Activated T-cell treated with anti-CD3 and anti-CD28 coated beads, Interleukin-2, amount 50 U/mL, for 72 hours (primary cell): ENCODE measurements at regions not wholly inside any gene's neighbourhood (a gene's known extent, or its start where the extent isn't known, plus 50 kb on each side); places are given as distances from the start of the nearest gene placed in this dataset.

ENCODE experiments used
- ATAC-seq, 2 donors: fragments of 150-1000 bp; cut with Tn5 transposase; replicated peaks in 1 of 2; 2 replicates each; pipeline ENCODE4 v1.10.0; 2021; ENCODE audit warnings: moderate library complexity in 2 of 2, mild to moderate bottlenecking in 1 of 2
- DNase-seq, 2 donors: peaks; one replicate each; pipeline ENCODE4 v3.0.0; 2021 to 2022; ENCODE audit warnings: mixed read lengths in 1 of 2
- H3K27ac Mint-ChIP-seq: one replicate; pipeline ENCODE4 v1.8.0; 2022; ENCODE audit warnings: mild to moderate bottlenecking, moderate library complexity, mixed read lengths
- H3K27me3 Mint-ChIP-seq: one replicate; pipeline ENCODE4 v1.8.0; 2022; ENCODE audit warnings: low read depth, mixed read lengths
- H3K36me3 Mint-ChIP-seq, 2 donors: one replicate each; pipeline ENCODE4 v1.8.0; 2022; ENCODE audit warnings: mixed read lengths in 2 of 2, mild to moderate bottlenecking in 1 of 2; ENCODE audit not compliant: insufficient read depth in 2 of 2
- H3K4me1 Mint-ChIP-seq: one replicate; pipeline ENCODE4 v1.8.0; 2022; ENCODE audit warnings: low read depth, mixed read lengths
- H3K4me3 Mint-ChIP-seq, 2 donors: one replicate each; pipeline ENCODE4 v1.8.0; 2022; ENCODE audit warnings: mild to moderate bottlenecking in 2 of 2, mixed read lengths in 2 of 2, moderate library complexity in 2 of 2
- H3K9me3 Mint-ChIP-seq, 2 donors: one replicate each; pipeline ENCODE4 v1.8.0; 2022; ENCODE audit warnings: mixed read lengths in 2 of 2

DNA sequence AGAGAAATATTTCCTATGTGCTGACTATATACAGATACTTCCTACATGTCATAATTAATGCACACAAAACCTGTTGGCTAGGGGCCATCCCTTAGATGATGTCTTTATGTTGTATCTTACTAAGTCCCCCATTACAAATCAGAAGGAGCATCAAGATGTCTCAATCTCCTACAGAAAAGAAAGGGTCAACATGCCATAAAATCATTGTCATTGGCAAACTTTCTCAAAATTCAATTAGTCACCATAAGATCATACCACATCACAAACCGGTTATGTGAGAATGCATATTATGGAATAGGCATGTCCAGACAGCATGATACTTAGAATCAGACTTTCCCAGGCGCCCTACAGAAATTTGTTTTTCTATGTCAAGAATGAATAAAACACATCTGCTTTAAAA is 175.2 kb upstream of the TET2 start:
- Mint-ChIP-seq H3K4me1 (peaks cover 20% of the 10 kb centered on the region), H3K27me3 (no peaks in the 10 kb centered on the region), H3K9me3 (peaks cover 0 to 6% of the 10 kb centered on the region in 2 donors), H3K27ac (no peak overlapping the region), H3K4me3 (no peak overlapping the region), H3K36me3 (no peaks in the 10 kb centered on the region)
- ATAC-seq (no peak), DNase-seq (no peak)

DNA sequence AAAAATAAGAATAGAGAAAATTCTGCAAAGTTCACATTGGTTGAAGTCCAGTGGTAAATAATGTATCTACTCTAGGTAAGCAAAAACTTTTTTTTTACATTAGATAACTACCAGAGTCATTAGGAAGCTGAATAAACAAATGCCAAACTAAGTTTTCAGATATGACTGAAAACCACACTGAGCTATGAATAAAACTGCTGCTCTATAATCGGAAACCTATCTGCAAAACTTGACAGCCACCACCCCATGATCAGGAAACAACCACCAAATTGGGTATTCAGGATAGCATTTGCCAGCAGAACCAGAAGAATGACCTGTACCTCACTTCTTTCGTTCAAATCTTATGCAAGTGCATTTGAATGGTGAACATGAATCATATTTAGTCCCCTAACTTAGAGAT is 173.0 kb upstream of the TET2 start:
- Mint-ChIP-seq H3K4me1 (peaks cover 11% of the 10 kb centered on the region), H3K27me3 (no peaks in the 10 kb centered on the region), H3K4me3 (no peak overlapping the region), H3K36me3 (no peaks in the 10 kb centered on the region), H3K27ac (no peak overlapping the region), H3K9me3 (peaks cover 0 to 3% of the 10 kb centered on the region in 2 donors)
- no peak for ATAC-seq
- DNase-seq = no peak

DNA sequence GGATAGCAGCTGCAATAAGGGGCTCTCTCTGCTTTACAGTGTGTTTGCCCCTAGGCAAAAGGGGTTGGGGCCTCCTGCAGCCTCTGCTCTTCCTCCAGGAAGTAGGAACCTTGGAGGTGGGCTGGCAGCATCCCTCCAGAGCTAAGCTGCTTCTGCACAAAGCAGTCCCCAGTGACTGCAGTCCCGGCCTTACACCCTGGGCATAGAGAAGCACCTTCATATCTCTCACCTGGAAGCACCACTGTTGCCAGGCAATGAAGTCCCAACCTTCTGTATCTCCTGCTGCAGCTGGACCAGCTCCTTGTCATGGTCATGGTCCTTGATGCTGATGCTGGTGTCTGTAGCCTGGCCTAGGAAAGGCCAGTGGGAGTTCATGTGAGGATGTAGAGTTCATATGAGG is 171.1 kb upstream of the TET2 start:
- no peak for ATAC-seq
- DNase-seq = no peak
- Mint-ChIP-seq H3K4me3 (no peak overlapping the region), H3K27ac (no peak overlapping the region), H3K27me3 (no peaks in the 10 kb centered on the region), H3K9me3 (peaks cover 2 to 7% of the 10 kb centered on the region in 2 donors), H3K36me3 (peaks cover 0 to 4% of the 10 kb centered on the region in 2 donors), H3K4me1 (peaks cover 5% of the 10 kb centered on the region)

DNA sequence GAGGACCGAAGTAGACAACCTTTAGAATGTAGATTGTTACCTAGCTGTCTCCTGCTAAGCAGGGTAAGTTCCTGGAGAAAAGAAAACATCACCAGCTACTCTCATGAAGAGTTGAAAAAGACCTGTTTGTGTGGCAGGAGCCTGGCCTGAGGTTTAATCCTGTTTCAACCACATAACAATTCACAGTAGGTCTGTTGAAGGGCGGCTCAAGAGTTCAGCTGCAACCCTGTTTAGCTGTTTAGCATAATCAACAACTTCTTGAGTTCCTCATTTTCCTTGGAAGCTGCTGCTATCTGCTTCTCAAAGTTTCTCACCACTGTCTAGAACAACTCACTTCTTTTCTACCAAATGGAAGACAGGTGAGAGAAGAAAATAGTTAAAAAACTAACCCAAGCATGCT is 170.4 kb upstream of the TET2 start:
- DNase-seq (no peak), ATAC-seq (no peak)
- H3K27me3 Mint-ChIP-seq = no peaks in the 10 kb centered on the region
- H3K9me3 Mint-ChIP-seq = peaks cover 3 to 4% of the 10 kb centered on the region in 2 donors
- H3K36me3 Mint-ChIP-seq = peaks cover 0 to 4% of the 10 kb centered on the region in 2 donors
- no peak overlapping the region for H3K27ac Mint-ChIP-seq
- H3K4me1 Mint-ChIP-seq = peaks cover 5% of the 10 kb centered on the region
- no peak overlapping the region for H3K4me3 Mint-ChIP-seq

DNA sequence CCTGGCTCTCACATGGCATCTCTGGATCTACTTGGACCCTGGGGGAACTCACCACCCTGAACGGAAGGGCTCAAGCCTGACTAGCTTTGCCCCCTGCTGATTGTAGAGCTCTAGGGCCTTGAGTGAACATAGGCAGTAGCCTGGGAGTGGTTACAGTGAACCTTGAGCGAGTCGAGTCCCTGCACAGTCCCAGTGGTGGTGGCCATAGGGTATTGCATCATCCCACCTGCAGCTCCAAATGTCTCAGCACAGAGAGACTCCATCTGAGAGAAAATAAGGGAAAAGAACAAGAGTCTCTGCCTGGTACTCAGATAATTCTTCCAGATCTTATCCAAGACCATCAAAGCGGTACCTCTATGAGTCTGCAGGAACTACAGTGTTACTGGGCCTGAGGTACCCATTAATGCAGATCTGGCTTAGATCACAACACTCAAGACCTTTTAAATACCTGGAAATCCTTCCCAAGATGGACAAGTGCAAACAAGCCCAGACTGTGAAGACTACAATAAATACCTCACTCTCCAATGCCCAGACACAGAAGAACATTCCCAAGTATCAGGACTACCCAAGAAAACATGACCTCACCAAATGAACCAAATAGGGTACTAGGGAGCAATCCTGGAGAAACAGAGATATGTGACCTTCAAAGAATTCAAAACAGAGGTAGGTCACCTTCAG is 167.5 kb upstream of the TET2 start:
- no peak for DNase-seq
- Mint-ChIP-seq H3K4me1 (peaks cover 8% of the 10 kb centered on the region), H3K27ac (no peak overlapping the region), H3K4me3 (no peak overlapping the region), H3K27me3 (no peaks in the 10 kb centered on the region), H3K36me3 (peaks cover 2 to 4% of the 10 kb centered on the region in 2 donors), H3K9me3 (peaks cover 5 to 8% of the 10 kb centered on the region in 2 donors)
- ATAC-seq = no peak

DNA sequence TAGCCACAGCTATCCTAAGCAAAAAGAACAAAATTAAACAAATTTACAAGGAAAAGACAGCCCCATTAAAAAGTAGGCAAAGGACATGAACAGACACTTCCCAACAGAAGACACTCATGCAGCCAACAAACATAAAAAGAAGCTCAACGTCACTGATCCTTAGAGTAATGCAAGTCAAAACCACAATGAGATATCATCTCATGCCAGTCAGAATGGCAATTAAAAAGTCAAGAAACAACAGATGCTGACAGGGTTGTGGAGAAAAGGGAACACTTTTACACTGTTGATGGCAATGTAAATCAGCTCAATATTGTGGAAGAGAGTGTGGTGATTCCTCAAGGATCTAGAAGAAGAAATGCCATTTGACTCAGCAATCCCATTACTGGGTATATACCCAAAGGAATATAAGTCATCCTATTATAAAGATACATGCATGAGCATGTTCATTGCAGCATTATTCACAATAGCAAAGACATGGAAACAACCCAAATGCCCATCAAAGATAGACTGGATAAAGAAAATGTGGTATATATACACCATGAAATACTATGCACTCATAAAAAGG is 163.0 kb upstream of the TET2 start:
- Mint-ChIP-seq H3K36me3 (peaks cover 2 to 4% of the 10 kb centered on the region in 2 donors), H3K9me3 (peaks cover 5 to 10% of the 10 kb centered on the region in 2 donors), H3K27me3 (no peaks in the 10 kb centered on the region), H3K4me3 (no peak overlapping the region), H3K4me1 (peaks cover 8% of the 10 kb centered on the region), H3K27ac (no peak overlapping the region)
- ATAC-seq (peak in 1 of 2 donors; percentile 36), DNase-seq (no peak)

DNA sequence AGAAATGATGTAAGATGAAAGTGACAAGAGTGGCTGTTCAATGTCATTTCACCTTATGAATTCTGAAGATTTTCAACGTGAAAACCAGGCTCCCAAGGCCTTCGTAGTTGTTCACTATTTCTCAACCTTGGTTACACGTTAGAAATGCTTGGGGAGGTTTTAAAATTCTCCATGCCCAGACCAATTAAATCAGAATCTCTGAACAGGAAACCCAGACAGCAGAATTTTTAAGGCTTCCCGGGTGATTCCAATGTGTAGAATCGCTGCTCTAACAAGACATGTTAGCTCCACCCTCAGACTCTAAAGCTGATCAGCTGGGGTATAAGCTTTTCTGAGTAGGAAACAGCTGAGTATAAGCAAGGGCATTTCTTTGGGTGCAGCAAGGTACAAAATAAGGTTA is 160.4 kb upstream of the TET2 start:
- peaks cover 0 to 2% of the 10 kb centered on the region in 2 donors for H3K36me3 Mint-ChIP-seq
- H3K27ac Mint-ChIP-seq = no peak overlapping the region
- no peaks in the 10 kb centered on the region for H3K27me3 Mint-ChIP-seq
- DNase-seq (no peak), ATAC-seq (no peak)
- no peak overlapping the region for H3K4me3 Mint-ChIP-seq
- H3K9me3 Mint-ChIP-seq = peaks cover 4 to 6% of the 10 kb centered on the region in 2 donors
- H3K4me1 Mint-ChIP-seq = peaks cover 8% of the 10 kb centered on the region

DNA sequence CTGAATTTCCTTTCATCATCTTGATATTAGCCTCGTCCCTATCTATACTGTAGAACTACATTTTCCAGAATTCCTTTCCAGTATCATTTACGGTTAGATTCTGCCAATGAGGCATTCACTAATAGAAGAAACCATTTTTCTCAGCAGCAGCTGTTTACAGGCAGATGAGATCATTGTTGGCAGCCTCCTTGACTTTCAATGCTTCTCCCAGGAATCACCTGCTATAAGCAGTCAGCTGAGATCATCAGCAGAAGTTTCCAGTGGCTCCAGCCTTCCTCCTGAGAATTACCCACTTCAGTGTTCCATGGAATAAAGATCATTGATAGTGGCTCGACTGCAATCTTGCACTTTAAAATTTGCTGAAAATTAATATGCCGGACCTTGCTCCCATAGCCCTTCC is 157.3 kb upstream of the TET2 start:
- ATAC-seq = no peak
- H3K9me3 Mint-ChIP-seq = peaks cover 4 to 5% of the 10 kb centered on the region in 2 donors
- no peaks in the 10 kb centered on the region for H3K36me3 Mint-ChIP-seq
- no peaks in the 10 kb centered on the region for H3K27me3 Mint-ChIP-seq
- no peak for DNase-seq
- no peak overlapping the region for H3K4me3 Mint-ChIP-seq
- H3K27ac Mint-ChIP-seq = no peak overlapping the region
- no peaks in the 10 kb centered on the region for H3K4me1 Mint-ChIP-seq

DNA sequence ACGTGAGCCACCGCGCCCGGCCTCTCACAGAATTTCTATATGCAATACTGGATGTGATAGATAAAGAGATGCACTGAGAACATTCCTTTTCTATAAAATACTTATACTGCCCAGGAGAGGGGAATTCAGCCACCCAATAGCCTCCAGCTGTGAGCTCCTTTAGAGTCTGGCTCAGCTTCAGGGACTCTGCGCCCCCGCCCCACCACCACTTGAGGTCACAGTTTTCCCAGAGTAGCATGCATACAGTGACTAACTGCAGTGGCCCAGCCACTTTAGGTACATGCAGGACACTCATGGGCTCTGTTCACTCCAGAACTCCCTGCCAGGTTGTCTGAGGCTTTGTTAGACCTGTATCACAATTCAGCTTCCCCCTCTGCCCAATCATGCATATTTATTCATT is 144.4 kb upstream of the TET2 start:
- Mint-ChIP-seq H3K27me3 (no peaks in the 10 kb centered on the region), H3K27ac (no peak overlapping the region), H3K4me1 (no peaks in the 10 kb centered on the region), H3K36me3 (no peaks in the 10 kb centered on the region), H3K4me3 (no peak overlapping the region), H3K9me3 (peaks cover 0 to 3% of the 10 kb centered on the region in 2 donors)
- DNase-seq = no peak
- no peak for ATAC-seq

DNA sequence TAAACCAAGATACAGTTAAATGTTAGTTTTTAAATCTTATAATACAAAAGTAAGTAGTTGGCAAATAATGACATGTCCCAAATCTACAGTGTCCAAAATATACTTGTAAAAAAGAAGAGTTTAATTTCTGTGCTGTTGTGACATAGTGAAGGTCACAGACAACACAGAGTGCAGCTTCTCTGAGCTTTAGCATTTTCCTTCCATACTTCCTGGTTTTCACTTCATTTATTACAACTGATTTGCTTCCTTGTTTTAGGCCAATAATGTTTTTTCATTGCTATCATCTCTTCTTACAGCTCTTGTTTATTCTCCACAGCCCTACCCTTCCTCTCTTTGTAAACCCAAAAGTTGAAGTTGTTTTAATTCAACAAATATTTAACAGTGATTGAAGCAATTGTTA is 132.4 kb upstream of the TET2 start:
- no peak overlapping the region for H3K4me3 Mint-ChIP-seq
- peaks cover 4 to 5% of the 10 kb centered on the region in 2 donors for H3K36me3 Mint-ChIP-seq
- H3K4me1 Mint-ChIP-seq = no peaks in the 10 kb centered on the region
- no peak for ATAC-seq
- peaks cover 9% of the 10 kb centered on the region in 2 donors for H3K9me3 Mint-ChIP-seq
- peaks cover 11% of the 10 kb centered on the region for H3K27me3 Mint-ChIP-seq
- no peak overlapping the region for H3K27ac Mint-ChIP-seq
- no peak for DNase-seq

DNA sequence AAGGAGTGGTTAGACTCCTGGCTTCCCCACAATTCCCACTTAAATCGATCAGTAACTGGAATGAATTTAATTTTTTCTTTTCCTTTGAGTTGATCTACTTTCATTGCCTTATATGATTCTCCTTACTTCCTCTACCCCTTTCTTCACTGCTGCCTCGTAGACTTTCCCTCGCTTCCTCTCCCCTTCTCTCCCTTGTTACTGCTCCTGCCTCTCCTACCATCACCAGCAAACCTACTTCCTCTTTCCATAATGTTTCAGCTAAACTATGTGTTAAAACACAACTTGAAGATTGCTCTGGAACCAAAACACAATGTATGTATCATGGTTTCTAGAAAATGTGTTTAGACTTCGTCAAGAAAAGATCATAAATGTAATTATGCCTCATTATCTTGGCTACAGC is 132.0 kb upstream of the TET2 start:
- H3K27ac Mint-ChIP-seq = no peak overlapping the region
- H3K4me3 Mint-ChIP-seq = no peak overlapping the region
- DNase-seq (no peak), ATAC-seq (no peak)
- peaks cover 11% of the 10 kb centered on the region for H3K27me3 Mint-ChIP-seq
- peaks cover 9% of the 10 kb centered on the region in 2 donors for H3K9me3 Mint-ChIP-seq
- H3K4me1 Mint-ChIP-seq = no peaks in the 10 kb centered on the region
- peaks cover 4 to 7% of the 10 kb centered on the region in 2 donors for H3K36me3 Mint-ChIP-seq

DNA sequence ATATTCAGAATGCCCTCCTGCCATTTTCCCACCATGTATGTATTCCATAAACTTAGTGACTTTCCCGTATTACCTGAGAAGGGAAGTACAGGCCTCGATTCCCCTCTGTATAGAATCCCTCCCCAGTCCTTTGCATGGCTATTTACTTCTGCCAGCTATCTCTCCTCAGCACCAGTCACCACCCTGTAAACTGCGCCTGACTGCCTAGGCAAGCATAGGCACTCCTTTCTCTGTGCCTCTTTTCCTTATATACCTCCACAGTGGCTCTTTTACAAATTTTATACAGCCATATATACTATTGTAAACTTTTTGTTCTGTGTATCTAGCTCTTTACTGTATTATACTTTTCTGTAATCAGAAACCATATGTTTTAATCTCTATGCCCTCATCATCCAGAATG is 130.9 kb upstream of the TET2 start:
- Mint-ChIP-seq H3K4me1 (no peaks in the 10 kb centered on the region), H3K27ac (no peak overlapping the region), H3K9me3 (peaks cover 3% of the 10 kb centered on the region in 2 donors), H3K36me3 (peaks cover 0 to 3% of the 10 kb centered on the region in 2 donors), H3K4me3 (no peak overlapping the region), H3K27me3 (peaks cover 11% of the 10 kb centered on the region)
- ATAC-seq (no peak), DNase-seq (no peak)

DNA sequence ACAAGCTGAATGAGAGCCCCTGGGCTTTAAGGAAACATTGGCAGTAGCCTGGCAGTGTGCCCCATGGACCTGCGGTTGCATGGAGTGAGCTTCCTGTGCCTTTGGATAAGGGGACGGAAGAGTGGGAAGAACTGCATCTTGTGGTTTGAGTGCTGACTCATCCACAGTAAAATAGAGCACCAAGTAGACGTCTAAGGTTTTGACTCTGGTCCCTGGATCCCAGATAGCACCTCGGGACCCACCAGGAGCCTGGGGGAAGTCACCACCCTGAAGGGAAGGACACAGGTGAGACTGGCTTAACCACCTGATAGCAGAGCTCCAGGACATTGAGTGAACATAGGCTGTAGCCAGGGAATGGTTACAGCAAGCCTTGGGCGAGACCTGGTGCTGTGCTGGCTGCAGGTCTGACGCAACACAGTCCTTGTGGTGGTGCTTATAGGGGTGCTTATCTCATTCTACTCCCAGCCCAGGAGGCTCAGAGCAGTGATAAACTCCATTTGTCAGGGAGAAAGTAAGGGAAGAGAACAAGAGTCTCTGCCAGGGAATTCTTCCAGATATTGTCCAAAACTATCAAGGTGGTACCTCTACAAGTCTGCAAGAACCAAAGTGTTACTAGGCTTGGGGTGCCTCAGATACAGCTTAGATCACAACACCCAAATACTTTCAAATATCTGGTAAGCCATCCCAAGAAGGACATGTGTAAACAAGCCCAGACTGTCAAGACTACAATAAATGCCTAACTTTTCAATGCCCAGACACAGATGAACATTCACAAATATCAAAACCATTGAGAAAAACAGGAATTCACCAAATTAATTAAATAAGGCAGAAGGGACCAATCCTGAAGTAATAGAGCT is 123.6 kb upstream of the TET2 start:
- Mint-ChIP-seq H3K27ac (no peak overlapping the region), H3K36me3 (peaks cover 3 to 6% of the 10 kb centered on the region in 2 donors), H3K9me3 (peaks cover 6 to 9% of the 10 kb centered on the region in 2 donors), H3K4me1 (no peaks in the 10 kb centered on the region), H3K27me3 (peaks cover 18% of the 10 kb centered on the region), H3K4me3 (no peak overlapping the region)
- no peak for DNase-seq
- ATAC-seq = no peak
